Immature natural killer cell (primary cell): ENCODE measurements at regions not wholly inside any gene's neighbourhood (a gene's known extent, or its start where the extent isn't known, plus 50 kb on each side); places are given as distances from the start of the nearest gene placed in this dataset.
"Not testable (repeated sequence)": the region's sequence is repeated elsewhere in the genome, so short reads cannot be mapped to it uniquely, and the experiment has no call there.

Source experiments
- DNase-seq, 3 donors: peaks; one replicate each; pipeline ENCODE4 v3.0.0; 2022; ENCODE audit warnings: mixed read lengths in 1 of 3
- H3K27ac Mint-ChIP-seq, 6 donors: one replicate each; pipeline ENCODE4 v1.8.0; 2020; ENCODE audit warnings: mixed read lengths in 6 of 6, mild to moderate bottlenecking in 5 of 6, inconsistent platforms in 4 of 6, moderate library complexity in 3 of 6
- H3K27me3 Mint-ChIP-seq, 3 donors: one replicate each; pipeline ENCODE4 v1.8.0; 2020 to 2021; ENCODE audit warnings: low read depth in 3 of 3, mild to moderate bottlenecking in 3 of 3, mixed read lengths in 3 of 3, moderate library complexity in 3 of 3, inconsistent platforms in 1 of 3
- H3K36me3 Mint-ChIP-seq, 3 donors: one replicate each; pipeline ENCODE4 v1.8.0; 2020; ENCODE audit warnings: mixed read lengths in 3 of 3, inconsistent platforms in 2 of 3, mild to moderate bottlenecking in 2 of 3
- H3K4me1 Mint-ChIP-seq, 2 donors: one replicate each; pipeline ENCODE4 v1.8.0; 2020; ENCODE audit warnings: inconsistent platforms in 2 of 2, mild to moderate bottlenecking in 2 of 2, mixed read lengths in 2 of 2, moderate library complexity in 1 of 2
- H3K4me3 Mint-ChIP-seq, 5 donors: one replicate each; pipeline ENCODE4 v1.8.0; 2020; ENCODE audit warnings: mild to moderate bottlenecking in 5 of 5, mixed read lengths in 5 of 5, inconsistent platforms in 3 of 5, moderate library complexity in 3 of 5
- H3K9me3 Mint-ChIP-seq, 6 donors: one replicate each; pipeline ENCODE4 v1.8.0; 2020; ENCODE audit warnings: mild to moderate bottlenecking in 6 of 6, mixed read lengths in 6 of 6, inconsistent platforms in 4 of 6, moderate library complexity in 3 of 6

- Mint-ChIP-seq H3K4me1 (no peaks in the 10 kb centered on the region), H3K9me3 (peaks cover 0 to 2% (median 0%) of the 10 kb centered on the region in 6 donors), H3K27ac (no peak overlapping the region), H3K36me3 (no peaks in the 10 kb centered on the region), H3K4me3 (no peak overlapping the region), H3K27me3 (peaks cover 0 to 6% (median 2%) of the 10 kb centered on the region in 3 donors)
- no peak for DNase-seq
Measured at GRCh38 chrX:140172401-140172800, 207.1 kb upstream of the CXorf66 start.

- H3K27ac Mint-ChIP-seq = no peak overlapping the region
- H3K4me3 Mint-ChIP-seq = no peak overlapping the region
- H3K36me3 Mint-ChIP-seq = no peaks in the 10 kb centered on the region
- H3K27me3 Mint-ChIP-seq = peaks cover 0 to 9% (median 0%) of the 10 kb centered on the region in 3 donors
- DNase-seq = no peak
- H3K9me3 Mint-ChIP-seq = no peaks in the 10 kb centered on the region
- no peaks in the 10 kb centered on the region for H3K4me1 Mint-ChIP-seq
Measured at GRCh38 chrX:140167551-140167950, 202.2 kb upstream of the CXorf66 start.

- H3K27me3 Mint-ChIP-seq = peaks cover 0 to 5% (median 2%) of the 10 kb centered on the region in 3 donors
- no peak overlapping the region for H3K4me3 Mint-ChIP-seq
- H3K27ac Mint-ChIP-seq = no peak overlapping the region
- H3K4me1 Mint-ChIP-seq = no peaks in the 10 kb centered on the region
- no peaks in the 10 kb centered on the region for H3K36me3 Mint-ChIP-seq
- DNase-seq = no peak
- H3K9me3 Mint-ChIP-seq = no peaks in the 10 kb centered on the region
Measured at GRCh38 chrX:140165849-140166248, 200.5 kb upstream of the CXorf66 start.

GRCh38 chrX:140164391-140164790 is 199.1 kb upstream of the CXorf66 start:
- Mint-ChIP-seq H3K4me1 (no peaks in the 10 kb centered on the region), H3K27ac (no peak overlapping the region), H3K36me3 (no peaks in the 10 kb centered on the region), H3K9me3 (no peaks in the 10 kb centered on the region), H3K27me3 (peaks cover 0 to 3% (median 2%) of the 10 kb centered on the region in 3 donors), H3K4me3 (no peak overlapping the region)
- DNase-seq = no peak

- no peak overlapping the region for H3K27ac Mint-ChIP-seq
- no peaks in the 10 kb centered on the region for H3K4me1 Mint-ChIP-seq
- H3K9me3 Mint-ChIP-seq = no peaks in the 10 kb centered on the region
- no peak for DNase-seq
- peaks cover 0 to 3% (median 2%) of the 10 kb centered on the region in 3 donors for H3K27me3 Mint-ChIP-seq
- no peak overlapping the region for H3K4me3 Mint-ChIP-seq
- no peaks in the 10 kb centered on the region for H3K36me3 Mint-ChIP-seq
Measured at GRCh38 chrX:140163371-140164159, 198.2 kb upstream of the CXorf66 start.

GRCh38 chrX:140157611-140158010 is 192.3 kb upstream of the CXorf66 start:
- Mint-ChIP-seq H3K36me3 (no peaks in the 10 kb centered on the region), H3K27me3 (peaks cover 0 to 4% (median 2%) of the 10 kb centered on the region in 3 donors), H3K9me3 (no peaks in the 10 kb centered on the region), H3K4me1 (no peaks in the 10 kb centered on the region), H3K4me3 (no peak overlapping the region), H3K27ac (no peak overlapping the region)
- no peak for DNase-seq

- H3K27me3 Mint-ChIP-seq = peaks cover 0 to 2% (median 2%) of the 10 kb centered on the region in 3 donors
- H3K4me3 Mint-ChIP-seq = no peak overlapping the region
- H3K36me3 Mint-ChIP-seq = no peaks in the 10 kb centered on the region
- H3K4me1 Mint-ChIP-seq = no peaks in the 10 kb centered on the region
- H3K9me3 Mint-ChIP-seq = no peaks in the 10 kb centered on the region
- no peak for DNase-seq
- H3K27ac Mint-ChIP-seq = no peak overlapping the region
Measured at GRCh38 chrX:140157143-140157542, 191.8 kb upstream of the CXorf66 start.

- no peaks in the 10 kb centered on the region for H3K9me3 Mint-ChIP-seq
- no peak overlapping the region for H3K4me3 Mint-ChIP-seq
- H3K4me1 Mint-ChIP-seq = no peaks in the 10 kb centered on the region
- DNase-seq = no peak
- peaks cover 0 to 2% (median 2%) of the 10 kb centered on the region in 3 donors for H3K27me3 Mint-ChIP-seq
- no peak overlapping the region for H3K27ac Mint-ChIP-seq
- H3K36me3 Mint-ChIP-seq = no peaks in the 10 kb centered on the region
Measured at GRCh38 chrX:140151316-140151715, 186.0 kb upstream of the CXorf66 start.

GRCh38 chrX:140149761-140150160 is 184.4 kb upstream of the CXorf66 start:
- H3K4me1 Mint-ChIP-seq = no peaks in the 10 kb centered on the region
- H3K27ac Mint-ChIP-seq = no peak overlapping the region

GRCh38 chrX:140141444-140142029 is 176.2 kb upstream of the CXorf66 start:
- Mint-ChIP-seq H3K27me3 (peaks cover 0 to 2% (median 2%) of the 10 kb centered on the region in 3 donors), H3K36me3 (no peaks in the 10 kb centered on the region), H3K9me3 (no peaks in the 10 kb centered on the region), H3K27ac (no peak overlapping the region), H3K4me1 (no peaks in the 10 kb centered on the region), H3K4me3 (no peak overlapping the region)
- DNase-seq = peak; percentile 6 to 30 (median 24)

More at GRCh38 chrX:140149761-140150160, 184.4 kb upstream of the CXorf66 start:
- no peak for DNase-seq
- Mint-ChIP-seq H3K27me3 (peaks cover 0 to 3% (median 2%) of the 10 kb centered on the region in 3 donors), H3K4me3 (no peak overlapping the region), H3K36me3 (no peaks in the 10 kb centered on the region), H3K9me3 (no peaks in the 10 kb centered on the region)

GRCh38 chrX:140138492-140138891 is 173.2 kb upstream of the CXorf66 start:
- not testable (repeated sequence) for H3K36me3 Mint-ChIP-seq, H3K27ac Mint-ChIP-seq, H3K27me3 Mint-ChIP-seq, H3K4me1 Mint-ChIP-seq, DNase-seq, H3K4me3 Mint-ChIP-seq, H3K9me3 Mint-ChIP-seq

GRCh38 chrX:140138065-140138464 is 172.7 kb upstream of the CXorf66 start:
- not testable (repeated sequence) for H3K27me3 Mint-ChIP-seq, DNase-seq, H3K4me3 Mint-ChIP-seq, H3K27ac Mint-ChIP-seq, H3K9me3 Mint-ChIP-seq, H3K36me3 Mint-ChIP-seq, H3K4me1 Mint-ChIP-seq

- Mint-ChIP-seq H3K9me3 (no peaks in the 10 kb centered on the region), H3K4me1 (no peaks in the 10 kb centered on the region), H3K36me3 (no peaks in the 10 kb centered on the region), H3K27ac (no peak overlapping the region), H3K27me3 (peaks cover 0 to 4% (median 2%) of the 10 kb centered on the region in 3 donors), H3K4me3 (no peak overlapping the region)
- DNase-seq = no peak
Measured at GRCh38 chrX:140132937-140133336, 167.6 kb upstream of the CXorf66 start.

GRCh38 chrX:140123446-140123845 is 158.1 kb upstream of the CXorf66 start:
- Mint-ChIP-seq H3K4me1 (no peaks in the 10 kb centered on the region), H3K9me3 (peaks cover 0 to 2% (median 0%) of the 10 kb centered on the region in 6 donors), H3K27ac (no peak overlapping the region), H3K27me3 (peaks cover 0 to 8% (median 5%) of the 10 kb centered on the region in 3 donors), H3K36me3 (no peaks in the 10 kb centered on the region), H3K4me3 (no peak overlapping the region)
- DNase-seq = no peak
